ENCODE measurements at regions not wholly inside any gene's neighbourhood (a gene's known extent, or its start where the extent isn't known, plus 50 kb on each side); places are given as distances from the start of the nearest gene placed in this dataset.

DNA sequence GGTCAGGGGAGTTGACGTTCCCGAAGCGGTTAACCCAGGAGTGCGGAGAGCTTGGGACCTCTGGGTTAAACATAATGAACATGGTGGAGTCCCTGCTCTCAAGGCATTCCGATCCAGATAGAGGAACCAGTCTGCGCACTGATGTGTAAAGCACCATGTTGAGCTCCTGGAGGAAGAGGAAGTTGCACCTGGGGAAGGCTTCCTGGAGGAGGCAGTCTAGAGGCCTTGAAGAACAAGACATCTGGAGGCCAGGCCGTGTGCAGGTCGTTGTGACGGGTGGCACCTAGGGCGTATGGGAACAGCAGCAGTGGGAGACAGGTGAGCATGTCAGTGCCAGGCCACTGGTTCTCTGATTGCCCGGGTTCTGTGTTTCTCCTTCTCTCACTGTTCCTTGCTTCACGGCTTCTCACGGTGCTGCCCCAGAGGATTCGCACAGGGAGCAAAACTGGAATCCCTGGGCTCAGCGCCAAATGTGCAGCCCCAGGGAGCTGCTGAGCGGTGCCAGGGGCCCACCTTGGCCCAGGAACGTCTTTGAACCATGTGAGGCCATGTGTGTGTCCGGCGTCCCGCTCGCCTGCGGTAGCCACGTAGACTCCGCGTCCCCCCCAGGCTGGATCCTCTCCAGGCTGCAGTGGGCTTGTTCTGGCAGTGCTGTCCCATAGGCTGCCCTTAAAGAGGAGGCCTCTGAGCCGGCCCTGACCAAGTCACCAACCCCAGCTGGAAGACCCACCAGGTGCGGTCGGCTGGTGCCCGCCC, 122.9 kb upstream of the GALNT2 start:
- TF ChIP-seq, protein P1, sequence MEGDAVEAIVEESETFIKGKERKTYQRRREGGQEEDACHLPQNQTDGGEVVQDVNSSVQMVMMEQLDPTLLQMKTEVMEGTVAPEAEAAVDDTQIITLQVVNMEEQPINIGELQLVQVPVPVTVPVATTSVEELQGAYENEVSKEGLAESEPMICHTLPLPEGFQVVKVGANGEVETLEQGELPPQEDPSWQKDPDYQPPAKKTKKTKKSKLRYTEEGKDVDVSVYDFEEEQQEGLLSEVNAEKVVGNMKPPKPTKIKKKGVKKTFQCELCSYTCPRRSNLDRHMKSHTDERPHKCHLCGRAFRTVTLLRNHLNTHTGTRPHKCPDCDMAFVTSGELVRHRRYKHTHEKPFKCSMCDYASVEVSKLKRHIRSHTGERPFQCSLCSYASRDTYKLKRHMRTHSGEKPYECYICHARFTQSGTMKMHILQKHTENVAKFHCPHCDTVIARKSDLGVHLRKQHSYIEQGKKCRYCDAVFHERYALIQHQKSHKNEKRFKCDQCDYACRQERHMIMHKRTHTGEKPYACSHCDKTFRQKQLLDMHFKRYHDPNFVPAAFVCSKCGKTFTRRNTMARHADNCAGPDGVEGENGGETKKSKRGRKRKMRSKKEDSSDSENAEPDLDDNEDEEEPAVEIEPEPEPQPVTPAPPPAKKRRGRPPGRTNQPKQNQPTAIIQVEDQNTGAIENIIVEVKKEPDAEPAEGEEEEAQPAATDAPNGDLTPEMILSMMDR (conservative IDR thresholded peaks at IDR 0.05) = no peak
- TF ChIP-seq ZFX (IDR thresholded peaks at IDR 0.05) = no peak
